ENCODE measurements at regions not wholly inside any gene's neighbourhood (a gene's known extent, or its start where the extent isn't known, plus 50 kb on each side); places are given as distances from the start of the nearest gene placed in this dataset.

DNA sequence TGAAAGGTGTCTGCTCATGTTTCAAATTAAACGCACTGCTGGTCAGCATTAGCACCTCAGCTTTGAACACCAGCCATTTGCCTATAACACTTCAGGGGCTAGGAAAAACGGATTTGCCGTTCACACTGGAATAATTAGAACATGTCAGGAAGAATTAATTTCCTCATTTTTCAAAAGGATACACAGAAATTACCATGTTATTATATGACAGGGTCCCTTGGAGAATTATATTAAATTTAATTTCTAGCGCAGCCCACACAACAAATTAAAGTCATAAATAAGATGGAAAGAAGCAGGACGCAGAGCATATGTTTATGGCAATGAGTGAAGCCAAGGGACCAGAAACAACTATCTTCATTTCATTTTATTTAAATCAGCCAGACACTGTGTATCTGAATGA lies 83.8 kb upstream of the SOX6 start (continued):
- TF ChIP-seq SALL2 (tag by site-specific recombination; IDR thresholded peaks at IDR 0.05; ENCODE audit: borderline replicate concordance), result no peak
- no peak for TF ChIP-seq ZBTB48 (tag by site-specific recombination; IDR thresholded peaks at IDR 0.05)
- TF ChIP-seq ZNF394 (tag by site-specific recombination; IDR thresholded peaks at IDR 0.05; ENCODE audit: borderline replicate concordance), result no peak
- TF ChIP-seq, protein P1, sequence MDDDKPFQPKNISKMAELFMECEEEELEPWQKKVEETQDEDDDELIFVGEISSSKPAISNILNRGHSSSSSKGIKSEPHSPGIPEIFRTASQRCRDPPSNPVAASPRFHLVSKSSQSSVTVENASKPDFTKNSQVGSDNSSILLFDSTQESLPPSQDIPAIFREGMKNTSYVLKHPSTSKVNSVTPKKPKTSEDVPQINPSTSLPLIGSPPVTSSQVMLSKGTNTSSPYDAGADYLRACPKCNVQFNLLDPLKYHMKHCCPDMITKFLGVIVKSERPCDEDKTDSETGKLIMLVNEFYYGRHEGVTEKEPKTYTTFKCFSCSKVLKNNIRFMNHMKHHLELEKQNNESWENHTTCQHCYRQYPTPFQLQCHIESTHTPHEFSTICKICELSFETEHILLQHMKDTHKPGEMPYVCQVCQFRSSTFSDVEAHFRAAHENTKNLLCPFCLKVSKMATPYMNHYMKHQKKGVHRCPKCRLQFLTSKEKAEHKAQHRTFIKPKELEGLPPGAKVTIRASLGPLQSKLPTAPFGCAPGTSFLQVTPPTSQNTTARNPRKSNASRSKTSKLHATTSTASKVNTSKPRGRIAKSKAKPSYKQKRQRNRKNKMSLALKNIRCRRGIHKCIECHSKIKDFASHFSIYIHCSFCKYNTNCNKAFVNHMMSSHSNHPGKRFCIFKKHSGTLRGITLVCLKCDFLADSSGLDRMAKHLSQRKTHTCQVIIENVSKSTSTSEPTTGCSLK (tag by site-specific recombination; IDR thresholded peaks at IDR 0.05), result no peak

DNA sequence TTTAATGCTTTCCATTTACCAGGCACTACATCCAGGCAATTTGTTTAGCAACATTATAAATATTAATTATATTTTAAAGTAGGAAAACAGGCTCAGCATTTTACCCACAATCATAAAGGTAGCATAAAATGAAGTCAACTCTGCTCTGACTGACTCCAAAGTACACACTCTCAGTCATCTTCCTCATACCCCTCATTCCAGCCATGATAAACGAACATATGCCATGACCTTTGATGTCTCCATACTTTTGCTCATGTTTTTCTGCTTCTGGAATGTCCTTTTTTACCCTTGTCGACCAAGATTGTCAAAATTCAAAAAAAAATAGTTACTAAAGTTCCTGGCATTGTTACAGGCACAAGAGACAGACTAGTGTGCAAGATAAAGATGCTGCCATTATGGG lies 77.7 kb upstream of the SOX6 start:
- Histone ChIP-seq H3K9me3 (ENCODE audit: control insufficient read depth, insufficient read depth, low read depth, low read length) (no peaks in the 10 kb centered on the region), H3K36me3 (ENCODE audit: control insufficient read depth in 2 of 2, insufficient read depth in 1 of 2, low read length in 2 of 2) (no peaks in the 10 kb centered on the region), H3K27ac (ENCODE audit: extremely low read depth, low read depth, low read length) (no peak overlapping the region), H3K4me1 (ENCODE audit: control insufficient read depth, insufficient read depth, low read length) (no peaks in the 10 kb centered on the region), H3K4me3 (ENCODE audit: low read depth, low read length) (no peak overlapping the region)
- ChIA-PET CTCF (interaction anchor here (0.6 kb wide), 1 partner anchor 20 kb away, joined by 4 read pairs; no protein-coding TSS in a partner anchor), POLR2A (no interaction called here)
- no peak for TF ChIP-seq ZNF391 (tag by site-specific recombination; IDR thresholded peaks at IDR 0.05; ENCODE audit: borderline replicate concordance, low read depth)
- TF ChIP-seq ZBTB7A (tag by site-specific recombination; IDR thresholded peaks at IDR 0.05; ENCODE audit: low read depth), result no peak
- no peak for TF ChIP-seq ZNF174 (tag by site-specific recombination; IDR thresholded peaks at IDR 0.05)
- TF ChIP-seq ZNF843 (tag by site-specific recombination; IDR thresholded peaks at IDR 0.05), result no peak
- TF ChIP-seq, protein P2, sequence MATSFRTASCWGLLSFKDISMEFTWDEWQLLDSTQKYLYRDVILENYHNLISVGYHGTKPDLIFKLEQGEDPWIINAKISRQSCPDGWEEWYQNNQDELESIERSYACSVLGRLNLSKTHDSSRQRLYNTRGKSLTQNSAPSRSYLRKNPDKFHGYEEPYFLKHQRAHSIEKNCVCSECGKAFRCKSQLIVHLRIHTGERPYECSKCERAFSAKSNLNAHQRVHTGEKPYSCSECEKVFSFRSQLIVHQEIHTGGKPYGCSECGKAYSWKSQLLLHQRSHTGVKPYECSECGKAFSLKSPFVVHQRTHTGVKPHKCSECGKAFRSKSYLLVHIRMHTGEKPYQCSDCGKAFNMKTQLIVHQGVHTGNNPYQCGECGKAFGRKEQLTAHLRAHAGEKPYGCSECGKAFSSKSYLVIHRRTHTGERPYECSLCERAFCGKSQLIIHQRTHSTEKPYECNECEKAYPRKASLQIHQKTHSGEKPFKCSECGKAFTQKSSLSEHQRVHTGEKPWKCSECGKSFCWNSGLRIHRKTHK (tag by site-specific recombination; IDR thresholded peaks at IDR 0.05), result no peak
- no peak for TF ChIP-seq GLIS1 (tag by site-specific recombination; IDR thresholded peaks at IDR 0.05)
- no peak for TF ChIP-seq ZNF114 (tag by site-specific recombination; IDR thresholded peaks at IDR 0.05)
- TF ChIP-seq ZEB2 (tag by site-specific recombination; IDR thresholded peaks at IDR 0.05), result no peak
- TF ChIP-seq ZBTB1 (tag by site-specific recombination; IDR thresholded peaks at IDR 0.05), result no peak
- TF ChIP-seq, protein P3, sequence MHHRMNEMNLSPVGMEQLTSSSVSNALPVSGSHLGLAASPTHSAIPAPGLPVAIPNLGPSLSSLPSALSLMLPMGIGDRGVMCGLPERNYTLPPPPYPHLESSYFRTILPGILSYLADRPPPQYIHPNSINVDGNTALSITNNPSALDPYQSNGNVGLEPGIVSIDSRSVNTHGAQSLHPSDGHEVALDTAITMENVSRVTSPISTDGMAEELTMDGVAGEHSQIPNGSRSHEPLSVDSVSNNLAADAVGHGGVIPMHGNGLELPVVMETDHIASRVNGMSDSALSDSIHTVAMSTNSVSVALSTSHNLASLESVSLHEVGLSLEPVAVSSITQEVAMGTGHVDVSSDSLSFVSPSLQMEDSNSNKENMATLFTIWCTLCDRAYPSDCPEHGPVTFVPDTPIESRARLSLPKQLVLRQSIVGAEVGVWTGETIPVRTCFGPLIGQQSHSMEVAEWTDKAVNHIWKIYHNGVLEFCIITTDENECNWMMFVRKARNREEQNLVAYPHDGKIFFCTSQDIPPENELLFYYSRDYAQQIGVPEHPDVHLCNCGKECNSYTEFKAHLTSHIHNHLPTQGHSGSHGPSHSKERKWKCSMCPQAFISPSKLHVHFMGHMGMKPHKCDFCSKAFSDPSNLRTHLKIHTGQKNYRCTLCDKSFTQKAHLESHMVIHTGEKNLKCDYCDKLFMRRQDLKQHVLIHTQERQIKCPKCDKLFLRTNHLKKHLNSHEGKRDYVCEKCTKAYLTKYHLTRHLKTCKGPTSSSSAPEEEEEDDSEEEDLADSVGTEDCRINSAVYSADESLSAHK (tag by site-specific recombination; IDR thresholded peaks at IDR 0.05), result no peak
- TF ChIP-seq ZNF354C (tag by site-specific recombination; IDR thresholded peaks at IDR 0.05; ENCODE audit: borderline replicate concordance, low read depth), result no peak
- no peak for TF ChIP-seq ZNF510 (tag by site-specific recombination; IDR thresholded peaks at IDR 0.05; ENCODE audit: insufficient replicate concordance)
- no peak for TF ChIP-seq SP3 (tag by site-specific recombination; IDR thresholded peaks at IDR 0.05)
- TF ChIP-seq ZNF335 (tag by site-specific recombination; conservative IDR thresholded peaks at IDR 0.05), result no peak
- TF ChIP-seq ZFHX2 (tag by site-specific recombination; conservative IDR thresholded peaks at IDR 0.05), result no peak
- no peak for TF ChIP-seq ZNF514 (tag by site-specific recombination; IDR thresholded peaks at IDR 0.05)
- no peak for TF ChIP-seq ZXDB (tag by site-specific recombination; IDR thresholded peaks at IDR 0.05)
- TF ChIP-seq KLF9 (tag by site-specific recombination; IDR thresholded peaks at IDR 0.05; ENCODE audit: low read depth), result no peak
